GM19395 (cell line): ENCODE measurements at regions not wholly inside any gene's neighbourhood (a gene's known extent, or its start where the extent isn't known, plus 50 kb on each side); places are given as distances from the start of the nearest gene placed in this dataset.
"Not testable (repeated sequence)": the region's sequence is repeated elsewhere in the genome, so short reads cannot be mapped to it uniquely, and the experiment has no call there.

Experiments
- ATAC-seq: cut with Tn5 transposase; IDR thresholded peaks from one replicate; pipeline ENCODE4 v1.9.1; 2021; ENCODE audit warnings: mild to moderate bottlenecking, moderate library complexity; ENCODE audit not compliant: unreplicated experiment

DNA sequence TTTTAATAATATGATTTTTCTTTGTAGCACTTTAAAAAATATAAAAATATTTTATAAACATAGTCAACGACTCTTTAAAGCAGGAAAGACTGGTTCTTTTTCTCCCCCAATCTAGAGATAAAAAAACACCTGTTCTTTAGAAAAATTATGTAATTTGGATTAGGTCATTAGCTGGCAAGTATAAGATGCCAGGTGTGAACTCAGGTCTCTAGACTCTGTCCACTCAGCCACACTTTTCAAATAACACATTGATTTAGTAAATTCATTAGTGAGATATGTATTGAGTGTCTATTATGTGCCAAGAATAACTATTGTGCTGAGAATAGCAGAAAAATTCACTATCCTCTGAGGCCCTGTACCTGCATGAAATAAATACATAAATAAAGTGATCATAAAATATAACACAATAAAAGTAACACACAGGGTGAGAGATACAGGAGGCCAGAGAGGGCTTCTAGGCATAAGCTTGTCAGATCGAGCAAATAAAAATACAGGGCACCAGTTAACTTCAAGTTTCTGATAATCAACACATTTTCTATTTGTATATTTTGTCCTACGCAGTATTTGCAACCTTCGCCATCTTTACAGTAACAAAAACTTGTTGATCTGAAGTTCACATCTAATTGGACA is 867.1 kb upstream of the GBE1 start:
- ATAC-seq = no peak

- no peak for ATAC-seq
Observed at GRCh38 chr3:82627733-82628132, 866.3 kb upstream of the GBE1 start.

- ATAC-seq = not testable (repeated sequence)
Observed at GRCh38 chr3:82620744-82621143, 859.3 kb upstream of the GBE1 start.

GRCh38 chr3:82618594-82618993 is 857.1 kb upstream of the GBE1 start:
- no peak for ATAC-seq

DNA sequence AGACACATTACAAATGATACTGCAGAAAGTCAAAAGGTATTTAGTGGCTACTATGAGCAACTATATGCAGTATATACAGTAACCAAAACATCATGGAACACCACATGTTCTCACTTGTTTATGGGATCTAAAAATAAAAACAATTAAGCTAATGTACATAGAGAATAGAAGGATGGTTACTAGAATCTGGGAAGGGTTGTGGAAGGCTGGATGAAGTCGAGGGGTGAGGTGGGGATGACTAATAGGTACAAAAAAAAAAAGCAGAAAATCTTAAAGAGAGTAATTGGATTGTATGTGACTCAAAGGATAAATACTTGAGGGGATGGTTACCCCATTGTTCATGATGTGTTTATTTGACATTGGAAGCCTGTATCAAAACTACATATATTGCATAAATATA is 848.8 kb upstream of the GBE1 start:
- no peak for ATAC-seq

GRCh38 chr3:82607391-82607790 is 845.9 kb upstream of the GBE1 start:
- no peak for ATAC-seq

DNA sequence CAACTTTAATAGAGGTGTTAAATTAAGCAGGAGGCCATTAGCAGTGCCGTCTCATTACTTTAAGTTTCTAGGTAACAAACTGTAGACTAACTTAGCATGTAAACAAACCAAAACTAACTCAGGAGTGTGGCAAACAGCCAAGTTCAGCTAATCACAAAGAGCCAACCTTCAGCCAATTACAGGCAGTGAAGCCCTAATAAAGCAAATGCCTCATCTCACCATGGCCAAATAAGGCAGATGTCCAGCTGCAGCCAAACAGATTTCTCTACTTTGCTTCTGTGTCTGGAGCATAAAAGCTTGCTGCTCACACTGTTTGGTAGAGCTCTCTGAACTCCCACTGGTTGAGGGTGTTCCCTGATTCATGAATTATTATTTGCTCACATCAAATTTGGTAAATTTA is 835.4 kb upstream of the GBE1 start:
- ATAC-seq = no peak

GRCh38 chr3:82595530-82595929 is 834.1 kb upstream of the GBE1 start:
- no peak for ATAC-seq

- no peak for ATAC-seq
Observed at GRCh38 chr3:82587174-82587573, 825.7 kb upstream of the GBE1 start.

GRCh38 chr3:82586414-82586813 is 825.0 kb upstream of the GBE1 start:
- no peak for ATAC-seq

DNA sequence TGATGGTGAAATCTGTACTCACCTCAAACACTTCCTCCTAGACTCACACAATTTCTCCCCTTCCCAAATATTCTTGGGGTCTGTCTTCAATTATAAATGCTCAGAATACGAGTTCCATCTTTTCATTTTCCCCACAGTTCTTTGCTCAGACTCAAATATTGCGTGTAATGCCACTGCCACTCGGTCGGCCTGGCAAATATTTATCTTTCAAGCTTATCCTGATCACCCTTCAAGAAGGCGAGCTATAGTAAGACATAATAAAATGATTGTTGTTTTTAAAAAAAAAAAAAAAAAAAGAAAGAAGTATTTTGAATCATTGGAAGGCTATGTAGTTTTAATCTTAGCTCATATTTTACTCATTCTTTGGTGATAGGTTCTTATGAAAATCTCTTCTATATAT is 824.6 kb upstream of the GBE1 start:
- not testable (repeated sequence) for ATAC-seq

DNA sequence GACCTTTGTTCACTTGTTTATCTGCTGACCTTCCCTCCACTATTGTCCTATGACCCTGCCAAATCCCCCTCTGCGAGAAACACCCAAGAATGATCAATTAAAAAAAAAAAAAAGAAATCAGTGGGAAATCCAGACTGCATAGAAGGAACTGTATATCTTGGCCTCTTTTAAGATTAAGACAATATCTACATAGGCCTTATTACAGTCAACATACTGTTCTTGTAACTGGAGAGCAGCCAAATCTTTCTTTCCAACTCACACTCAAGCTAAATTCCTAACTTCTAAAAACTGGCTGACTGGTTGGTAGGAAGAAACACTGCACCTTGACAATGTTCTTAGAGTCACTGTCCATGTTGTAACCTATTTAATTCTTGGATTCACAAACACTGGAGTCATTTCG is 824.1 kb upstream of the GBE1 start:
- ATAC-seq = not testable (repeated sequence)

- not testable (repeated sequence) for ATAC-seq
Observed at GRCh38 chr3:82584861-82585260, 823.4 kb upstream of the GBE1 start.

GRCh38 chr3:82584415-82584814 is 823.0 kb upstream of the GBE1 start:
- not testable (repeated sequence) for ATAC-seq

DNA sequence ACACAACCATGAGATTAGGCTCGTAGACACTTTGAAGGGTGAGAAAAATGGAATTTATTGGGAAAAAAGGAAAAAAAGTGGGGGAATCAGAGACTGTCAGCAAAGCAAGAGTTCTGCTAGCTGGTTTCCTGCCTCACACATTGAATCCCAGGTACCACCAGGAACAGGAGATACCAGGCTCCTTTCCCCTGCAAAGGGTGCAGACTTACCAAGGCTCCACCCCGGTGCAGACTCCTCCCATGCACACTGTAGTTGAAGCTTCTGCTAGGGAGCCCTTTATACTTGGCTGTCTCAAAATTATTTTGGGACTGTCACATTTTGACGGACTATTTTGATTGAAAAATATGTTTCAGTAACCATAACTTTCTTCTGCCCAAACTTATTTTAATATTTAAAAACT is 819.9 kb upstream of the GBE1 start:
- no peak for ATAC-seq

DNA sequence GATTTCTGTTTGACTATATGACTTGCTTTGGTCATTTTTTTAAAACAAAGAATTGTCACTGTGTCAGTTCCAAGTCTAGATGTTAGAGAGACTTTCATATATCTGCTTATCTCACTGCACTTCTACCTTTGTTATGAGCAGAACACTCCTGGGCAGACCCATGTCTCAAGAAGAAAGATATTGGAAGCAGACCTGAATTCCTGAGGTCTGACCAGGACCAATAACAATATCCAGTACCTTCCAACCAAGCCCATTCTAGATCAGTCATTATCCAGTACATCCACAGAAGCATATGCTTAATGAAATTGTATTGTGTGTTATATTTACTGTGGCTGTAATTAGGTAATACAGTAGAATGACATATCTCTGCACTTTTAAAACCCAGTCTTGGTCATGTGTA is 811.3 kb upstream of the GBE1 start:
- ATAC-seq = no peak

DNA sequence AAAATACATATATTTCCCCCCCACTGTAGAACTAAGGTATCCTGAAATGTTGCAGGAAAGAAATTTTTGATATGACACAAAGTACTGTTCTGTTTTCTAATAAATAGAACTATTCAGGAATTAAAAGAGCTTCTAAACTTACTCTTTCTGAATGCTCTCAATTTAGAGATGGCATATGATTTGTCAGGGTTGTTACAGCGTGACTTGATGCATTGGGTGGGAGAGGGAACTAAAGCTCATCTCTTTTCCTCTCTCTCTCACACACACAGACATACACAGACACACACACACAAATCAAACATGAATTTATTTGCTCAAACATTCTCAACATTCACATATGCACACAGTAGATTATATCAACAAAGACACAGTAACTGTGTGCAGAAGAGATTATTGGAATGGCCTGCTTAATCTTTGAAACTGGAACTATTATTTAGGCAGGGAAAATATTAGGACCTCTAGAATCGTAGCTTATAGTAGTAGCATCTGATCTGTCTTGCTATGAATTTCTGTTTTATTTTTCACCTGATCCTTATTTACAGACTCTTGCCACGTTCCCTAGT is 807.4 kb upstream of the GBE1 start:
- ATAC-seq = no peak

DNA sequence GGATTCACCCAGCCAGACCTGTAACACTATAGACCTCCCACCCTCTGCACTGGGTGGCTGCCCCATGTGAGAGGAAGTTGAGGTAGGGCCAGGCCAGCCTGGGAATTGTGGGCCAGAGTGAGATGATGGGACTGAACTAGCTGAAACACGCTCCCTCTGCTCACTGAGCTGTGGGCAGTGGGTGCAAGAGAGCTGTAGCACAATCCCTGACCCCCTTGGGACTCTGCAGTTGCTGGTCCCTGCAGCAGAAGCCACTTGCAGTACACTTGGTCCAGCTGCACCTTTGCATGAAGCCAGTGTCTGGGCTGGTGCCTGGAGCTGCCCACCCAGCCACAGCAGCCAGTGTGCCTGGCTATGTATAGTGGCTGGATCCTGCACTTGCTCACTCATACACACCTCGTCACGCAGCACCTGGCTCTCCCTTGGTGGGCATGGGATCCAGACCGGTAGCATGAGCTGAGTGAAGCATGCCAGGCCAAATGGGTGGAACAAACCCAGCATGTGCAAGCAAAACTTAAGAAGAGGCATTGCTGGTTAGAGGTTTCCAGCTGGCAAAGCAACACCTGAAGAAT is 805.7 kb upstream of the GBE1 start:
- no peak for ATAC-seq

GRCh38 chr3:82562896-82563295 is 801.5 kb upstream of the GBE1 start:
- ATAC-seq = no peak

GRCh38 chr3:82561784-82562183 is 800.3 kb upstream of the GBE1 start:
- ATAC-seq = no peak

DNA sequence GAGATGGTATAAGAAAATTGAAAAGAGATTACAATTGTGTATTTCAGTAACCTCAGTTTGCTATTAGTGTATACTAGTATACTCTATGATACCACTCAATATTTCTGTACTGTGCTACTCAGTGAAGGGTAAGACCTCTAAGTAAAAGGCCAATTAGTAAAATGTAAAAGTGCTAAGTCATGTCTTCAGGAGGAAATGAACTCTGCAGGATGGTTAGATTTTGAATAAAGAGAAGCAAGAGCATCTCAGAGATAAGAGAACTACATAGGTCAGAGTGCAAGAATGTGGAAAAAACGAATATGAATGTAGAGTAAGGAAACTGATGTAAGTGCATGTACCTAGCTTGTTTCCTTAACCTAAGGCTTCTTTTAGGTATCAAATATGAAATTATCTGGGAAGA is 796.6 kb upstream of the GBE1 start:
- no peak for ATAC-seq

DNA sequence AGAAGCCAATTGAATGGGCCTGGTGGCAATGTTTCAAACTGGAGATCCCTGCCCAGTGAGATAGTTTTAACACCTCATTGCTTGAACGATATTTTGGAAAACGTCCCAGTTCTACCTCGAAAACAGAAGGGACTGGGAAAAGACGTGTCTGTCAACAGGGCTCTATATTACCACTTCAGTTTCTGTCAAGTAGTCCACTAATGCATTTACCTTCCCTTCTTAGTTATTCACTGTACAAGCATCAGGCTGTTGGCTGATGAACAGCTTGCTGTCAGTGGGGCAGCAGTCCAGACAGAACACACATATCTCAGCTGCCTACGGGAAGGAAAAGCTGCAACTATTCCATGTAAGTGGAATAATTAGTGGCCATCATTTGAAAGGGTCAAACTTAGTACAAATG is 794.7 kb upstream of the GBE1 start:
- no peak for ATAC-seq

DNA sequence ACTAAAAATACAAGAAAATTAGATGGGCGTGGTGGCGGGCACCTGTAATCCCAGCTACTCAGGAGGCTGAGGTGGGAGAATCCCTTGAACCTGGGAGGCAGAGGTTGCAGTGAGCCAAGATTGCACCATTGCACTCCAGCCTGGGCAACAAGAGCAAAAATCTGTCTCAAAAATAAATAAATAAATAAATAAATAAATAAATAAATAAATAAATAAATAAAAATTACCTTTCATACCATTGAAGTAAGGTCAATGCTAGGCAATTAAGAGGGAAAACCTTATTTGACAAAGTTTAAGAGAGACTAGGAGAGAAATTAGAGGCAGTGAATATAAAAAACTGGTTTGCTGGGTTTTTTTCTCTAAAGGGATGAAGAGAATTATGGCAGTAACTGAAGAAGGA is 781.1 kb upstream of the GBE1 start:
- ATAC-seq = not testable (repeated sequence)
